HepG2 (cell line): ENCODE measurements at regions not wholly inside any gene's neighbourhood (a gene's known extent, or its start where the extent isn't known, plus 50 kb on each side); places are given as distances from the start of the nearest gene placed in this dataset.

Source experiments
- ATAC-seq: fragments of 200-7000 bp; cut with Tn5 transposase; 3 replicates; pipeline ENCODE4 v1.9.1; 2020; ENCODE audit warnings: mild to moderate bottlenecking, moderate library complexity
- BruUV-seq: library from RNA; stranded (reverse); fragments of 400-500 nt; replicated peaks from 2 replicates; lab custom pipeline; 2021; lab: Mats Ljungman, UMichigan
- CTCF ChIA-PET: fragments of 300-600 bp; formaldehyde crosslinking; extraction: SDS; loops from one replicate; lab custom pipeline; 2021; ENCODE audit warnings: low total read pairs, inconsistent platforms, low intra/inter-chr PET ratio; lab: Yijun Ruan, JAX
- POLR2A ChIA-PET: fragments of 350-600 bp; sonication (Branson Sonifier 250); formaldehyde crosslinking; loops from one replicate; lab custom pipeline; 2020; ENCODE audit warnings: antibody characterized with exemption, inconsistent platforms; lab: Yijun Ruan, JAX
- DNase-seq: peaks from one replicate; pipeline ENCODE4 v3.0.0-alpha.2; 2015; ENCODE audit warnings: low spot score
- FAIRE-seq: peaks from 3 replicates; lab custom pipeline; 2011; peaks lifted over from hg19 to GRCh38; lab: Jason Lieb, UNC
- H2AFZ ChIP-seq: one replicate; pipeline ENCODE4 v1.6.1; 2011; ENCODE audit warnings: low read length, inconsistent platforms
- H3K27ac ChIP-seq: fragments of 300-600 bp; 3 replicates; pipeline ENCODE4 v1.8.0; 2011; ENCODE audit warnings: mixed run types, mild to moderate bottlenecking, mixed read lengths, low read length, inconsistent platforms; ENCODE audit not compliant: insufficient read depth; ENCODE audit errors: extremely low read length
- H3K27me3 ChIP-seq, 2 experiments: fragments of 200-600 bp in 1 of 2; 2 replicates in 1 of 2; 3 replicates in 1 of 2; pipeline versions ENCODE4 v1.6.0 to v1.8.0; 2011; ENCODE audit warnings: low read length in 2 of 2, mild to moderate bottlenecking in 2 of 2, moderate library complexity in 2 of 2, inconsistent platforms in 1 of 2; ENCODE audit not compliant: insufficient read depth in 2 of 2, control insufficient read depth in 1 of 2
- H3K36me3 ChIP-seq, 2 experiments: fragments of 200-600 bp in 1 of 2; replicated peaks in 1 of 2; 2 replicates in 1 of 2; 3 replicates in 1 of 2; pipeline versions ENCODE4 v1.5.1 to v1.8.0; 2011; ENCODE audit warnings: low read length in 2 of 2, inconsistent platforms in 1 of 2; ENCODE audit not compliant: insufficient read depth in 2 of 2, control insufficient read depth in 1 of 2
- H3K4me1 ChIP-seq: 2 replicates; pipeline ENCODE4 v1.5.1; 2012; ENCODE audit warnings: low read length, inconsistent platforms; ENCODE audit not compliant: insufficient read depth
- H3K4me2 ChIP-seq: 2 replicates; pipeline ENCODE4 v1.6.0; 2011; ENCODE audit warnings: low read depth, low read length, inconsistent platforms
- H3K4me3 ChIP-seq, 3 experiments: fragments of 200-600 bp in 1 of 3; sonication (generic), shearing (Covaris generic) in 1 of 3; replicated peaks in 1 of 3; 2 replicates each; pipeline ENCODE4 v1.5.1; 2011 to 2016; ENCODE audit warnings: low read length in 3 of 3, inconsistent platforms in 2 of 3, low read depth in 2 of 3, mild to moderate bottlenecking in 2 of 3, control low read depth in 1 of 3, mixed read lengths in 1 of 3; ENCODE audit not compliant: insufficient read depth in 1 of 3
- H3K79me2 ChIP-seq: one replicate; pipeline ENCODE4 v1.6.1; 2011; ENCODE audit warnings: low read length, inconsistent platforms; ENCODE audit not compliant: insufficient read depth
- H3K9ac ChIP-seq: 2 replicates; pipeline ENCODE4 v1.6.0; 2011; ENCODE audit warnings: mild to moderate bottlenecking, low read depth, low read length, inconsistent platforms; ENCODE audit not compliant: insufficient read depth
- H3K9me3 ChIP-seq: 2 replicates; pipeline ENCODE4 v1.5.1; 2012; ENCODE audit warnings: mild to moderate bottlenecking, low read length
- H4K20me1 ChIP-seq: 2 replicates; pipeline ENCODE4 v1.6.0; 2011; ENCODE audit warnings: inconsistent platforms, mild to moderate bottlenecking, low read length, moderate library complexity; ENCODE audit not compliant: insufficient read depth
- ARID2 ChIP-seq: sonication (generic); formaldehyde crosslinking; IDR thresholded peaks from 2 replicates; pipeline ENCODE4 v1.8.1; 2022; ENCODE audit warnings: mild to moderate bottlenecking, missing genetic modification reagents, borderline replicate concordance
- EED ChIP-seq: sonication (generic); formaldehyde crosslinking; IDR thresholded peaks from 2 replicates; pipeline ENCODE4 v1.5.0; 2020; ENCODE audit warnings: mild to moderate bottlenecking, missing genetic modification reagents
- EP300 ChIP-seq, 3 experiments: sonication (generic) in 1 of 3; formaldehyde crosslinking in 1 of 3; IDR thresholded peaks; 2 replicates each; pipeline versions ENCODE4 v1.5.1 to v1.6.1; 2011 to 2020; ENCODE audit warnings: low read depth in 2 of 3, low read length in 2 of 3, borderline replicate concordance in 1 of 3, improper control_type of control experiment in 1 of 3, mild to moderate bottlenecking in 1 of 3, missing genetic modification reagents in 1 of 3, moderate library complexity in 1 of 3
- FOXM1 ChIP-seq: sonication (generic); formaldehyde crosslinking; IDR thresholded peaks from 2 replicates; pipeline ENCODE4 v1.5.0; 2020; ENCODE audit warnings: missing genetic modification reagents
- NFYC ChIP-seq: IDR thresholded peaks from 2 replicates; pipeline ENCODE4 v1.6.1; 2016; ENCODE audit warnings: missing genetic modification reagents, missing compliant biosample characterization
- POLR2A ChIP-seq, 2 experiments: IDR thresholded peaks; 2 replicates each; pipeline ENCODE4 v1.6.1; 2011; ENCODE audit warnings: low read depth in 2 of 2, low read length in 2 of 2, mild to moderate bottlenecking in 1 of 2, moderate library complexity in 1 of 2; ENCODE audit not compliant: insufficient read depth in 1 of 2
- SCMH1 ChIP-seq: sonication (generic); formaldehyde crosslinking; IDR thresholded peaks from 2 replicates; pipeline ENCODE4 v1.9.0; 2021; ENCODE audit warnings: missing genetic modification reagents, mild to moderate bottlenecking, borderline replicate concordance
- STAG1 ChIP-seq: sonication (generic); formaldehyde crosslinking; IDR thresholded peaks from 2 replicates; pipeline ENCODE4 v1.4.0; 2020; ENCODE audit warnings: missing genetic modification reagents
- TERF1 ChIP-seq: sonication (generic); formaldehyde crosslinking; IDR thresholded peaks from 2 replicates; pipeline ENCODE4 v1.8.0; 2022; ENCODE audit warnings: mild to moderate bottlenecking, missing genetic modification reagents, moderate library complexity
- XBP1 ChIP-seq: sonication (generic); formaldehyde crosslinking; IDR thresholded peaks from 2 replicates; pipeline ENCODE4 v1.5.0; 2020; ENCODE audit warnings: missing genetic modification reagents
- ZNF282 ChIP-seq: fragments of 450-650 bp; IDR thresholded peaks from 2 replicates; pipeline ENCODE4 v1.6.1; 2018; ENCODE audit not compliant: partially characterized antibody
- ZNF740 ChIP-seq: sonication (generic); formaldehyde crosslinking; IDR thresholded peaks from 2 replicates; pipeline ENCODE4 v1.4.0; 2020; ENCODE audit warnings: missing genetic modification reagents
- ZNF746 ChIP-seq: sonication (generic); formaldehyde crosslinking; IDR thresholded peaks from 2 replicates; pipeline ENCODE4 v1.8.0; 2022; ENCODE audit warnings: mild to moderate bottlenecking, missing genetic modification reagents
- ZNF772 ChIP-seq: sonication (generic); formaldehyde crosslinking; IDR thresholded peaks from 2 replicates; pipeline ENCODE4 v1.5.0; 2020; ENCODE audit warnings: mild to moderate bottlenecking, missing genetic modification reagents
- WGBS: methylation state at CpG from one replicate; pipeline ENCODE4 v1.1.6; 2017; ENCODE audit warnings: low lambda C conversion rate; 5-methylcytosine and 5-hydroxymethylcytosine counted together
- in situ Hi-C: cut with HindIII; loops from 2 replicates; pipeline ENCODE4 v1.10.0; 2017; ENCODE audit warnings: low pct_unique_long_range_greater_than_20kb; ENCODE audit not compliant: extremely low pct_ligation_motif_present
- intact Hi-C: fragments of 100-400 bp; cut with micrococcal nuclease; formaldehyde crosslinking; loops from one replicate; pipeline ENCODE4 v1.10.0; 2022; ENCODE audit not compliant: unreplicated experiment
- TF ChIP-seq, protein P1 (sequence below): IDR thresholded peaks from 2 replicates; pipeline ENCODE4 v1.6.1; 2018; ENCODE audit warnings: missing genetic modification reagents, mild to moderate bottlenecking, missing compliant biosample characterization
- TF ChIP-seq, protein P2 (sequence below): sonication (generic); formaldehyde crosslinking; IDR thresholded peaks from 2 replicates; pipeline ENCODE4 v1.8.1; 2023; ENCODE audit warnings: mild to moderate bottlenecking, missing genetic modification reagents, borderline replicate concordance
- TF ChIP-seq, protein P3 (sequence below), 2 experiments: sonication (generic) in 1 of 2; formaldehyde crosslinking in 1 of 2; IDR thresholded peaks; 2 replicates each; pipeline versions ENCODE4 v1.4.0 to v1.6.1; 2018 to 2020; ENCODE audit warnings: missing genetic modification reagents in 2 of 2, borderline replicate concordance in 1 of 2, low read depth in 1 of 2, mild to moderate bottlenecking in 1 of 2, missing biosample characterization in 1 of 2

- TF ChIP-seq, protein P1, sequence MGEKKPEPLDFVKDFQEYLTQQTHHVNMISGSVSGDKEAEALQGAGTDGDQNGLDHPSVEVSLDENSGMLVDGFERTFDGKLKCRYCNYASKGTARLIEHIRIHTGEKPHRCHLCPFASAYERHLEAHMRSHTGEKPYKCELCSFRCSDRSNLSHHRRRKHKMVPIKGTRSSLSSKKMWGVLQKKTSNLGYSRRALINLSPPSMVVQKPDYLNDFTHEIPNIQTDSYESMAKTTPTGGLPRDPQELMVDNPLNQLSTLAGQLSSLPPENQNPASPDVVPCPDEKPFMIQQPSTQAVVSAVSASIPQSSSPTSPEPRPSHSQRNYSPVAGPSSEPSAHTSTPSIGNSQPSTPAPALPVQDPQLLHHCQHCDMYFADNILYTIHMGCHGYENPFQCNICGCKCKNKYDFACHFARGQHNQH (CRISPR knock-in tag), result no peak
- TF ChIP-seq ZNF746 (CRISPR knock-in tag) (no peak), EED (CRISPR knock-in tag) (no peak), NFYC (CRISPR knock-in tag) (peak; percentile 18; the same call in 1 of the 2 replicates), ZNF282 (no peak)
Observed at GRCh38 chrX:20477836-20478524, 211.3 kb upstream of the RPS6KA3 start (continued).

GRCh38 chrX:20477219-20477618 lies 210.5 kb upstream of the RPS6KA3 start:
- Histone ChIP-seq H4K20me1 (no peaks in the 10 kb centered on the region), H3K79me2 (no peaks in the 10 kb centered on the region), H2AFZ (no peak overlapping the region), H3K4me1 (peaks cover 100% of the 10 kb centered on the region), H3K4me3 (no peak overlapping the region), H3K27ac (peak overlapping the region; percentile 92), H3K4me2 (peak overlapping the region; percentile 9; the same call in 1 of the 2 replicates), H3K36me3 (no peaks in the 10 kb centered on the region), H3K9me3 (no peaks in the 10 kb centered on the region), H3K27me3 (no peaks in the 10 kb centered on the region), H3K9ac (peak overlapping the region; percentile 43)
- 0% methylated on average over 3 of the region's 3 CpGs for WGBS
- in situ Hi-C loops (no loop called here), intact Hi-C loops (loop anchor here (10.0 kb wide), 1 partner anchor 222 kb away; no protein-coding TSS in a partner anchor)
- DNase-seq, result peak; percentile 71
- peak; percentile 93 for FAIRE-seq
- no TSS peak for BruUV-seq
- ChIA-PET CTCF (no interaction called here), POLR2A (interaction anchor here (0.8 to 2.4 kb wide), 4 partner anchors 15 to 224 kb away, joined by 3 to 11 read pairs (median 5); no protein-coding TSS in a partner anchor)
- ATAC-seq, result peak; percentile 56
- TF ChIP-seq XBP1 (no peak), POLR2A (IDR thresholded peaks at IDR 0.05; ENCODE audit: insufficient read depth in 1 of 2, low read depth in 2 of 2, low read length in 2 of 2) (no peak), STAG1 (CRISPR knock-in tag) (no peak; the same call in 1 of the 2 replicates), EP300 (IDR thresholded peaks at IDR 0.05; ENCODE audit: low read depth in 2 of 2, low read length in 2 of 2) (peak in 1 of 2 experiments; percentile 96; a peak in 2 of 4 replicates), EP300 (CRISPR knock-in tag; IDR thresholded peaks at IDR 0.05; ENCODE audit: borderline replicate concordance) (peak; percentile 66; the same call in 1 of the 2 replicates), ZNF740 (CRISPR knock-in tag) (no peak), ZNF772 (CRISPR knock-in tag) (no peak), TERF1 (CRISPR knock-in tag) (no peak), ARID2 (CRISPR knock-in tag) (no peak), FOXM1 (no peak), SCMH1 (CRISPR knock-in tag) (no peak)
- TF ChIP-seq, protein P2, sequence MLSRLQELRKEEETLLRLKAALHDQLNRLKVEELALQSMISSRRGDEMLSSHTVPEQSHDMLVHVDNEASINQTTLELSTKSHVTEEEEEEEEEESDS (CRISPR knock-in tag), result no peak
- TF ChIP-seq, protein P3, sequence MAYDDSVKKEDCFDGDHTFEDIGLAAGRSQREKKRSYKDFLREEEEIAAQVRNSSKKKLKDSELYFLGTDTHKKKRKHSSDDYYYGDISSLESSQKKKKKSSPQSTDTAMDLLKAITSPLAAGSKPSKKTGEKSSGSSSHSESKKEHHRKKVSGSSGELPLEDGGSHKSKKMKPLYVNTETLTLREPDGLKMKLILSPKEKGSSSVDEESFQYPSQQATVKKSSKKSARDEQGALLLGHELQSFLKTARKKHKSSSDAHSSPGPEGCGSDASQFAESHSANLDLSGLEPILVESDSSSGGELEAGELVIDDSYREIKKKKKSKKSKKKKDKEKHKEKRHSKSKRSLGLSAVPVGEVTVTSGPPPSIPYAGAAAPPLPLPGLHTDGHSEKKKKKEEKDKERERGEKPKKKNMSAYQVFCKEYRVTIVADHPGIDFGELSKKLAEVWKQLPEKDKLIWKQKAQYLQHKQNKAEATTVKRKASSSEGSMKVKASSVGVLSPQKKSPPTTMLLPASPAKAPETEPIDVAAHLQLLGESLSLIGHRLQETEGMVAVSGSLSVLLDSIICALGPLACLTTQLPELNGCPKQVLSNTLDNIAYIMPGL (CRISPR knock-in tag; IDR thresholded peaks at IDR 0.05; ENCODE audit: borderline replicate concordance in 1 of 2, low read depth in 1 of 2), result no peak
